Tibial nerve (tissue), 4 donors: ENCODE measurements at regions not wholly inside any gene's neighbourhood (a gene's known extent, or its start where the extent isn't known, plus 50 kb on each side); places are given as distances from the start of the nearest gene placed in this dataset.
A peak's percentile ranks its signal among the peaks of the same experiment; 100 is the strongest.

Source experiments
- DNase-seq, 2 donors: peaks; one replicate each; pipeline ENCODE4 v3.0.0-alpha.2; 2019; ENCODE audit warnings: low spot score in 2 of 2
- H3K27ac ChIP-seq, 4 donors: fragments of 200-600 bp; sonication (generic) in 3 of 4; one replicate each; pipeline ENCODE4 v1.5.1; 2017 to 2019; ENCODE audit warnings: mild to moderate bottlenecking in 1 of 4
- H3K27me3 ChIP-seq, 2 donors: fragments of 200-600 bp; sonication (generic) in 1 of 2; one replicate each; pipeline versions ENCODE4 v1.5.1 to v1.6.0; 2017 to 2019
- H3K36me3 ChIP-seq, 3 donors: fragments of 200-600 bp; sonication (generic); one replicate each; pipeline ENCODE4 v1.5.1; 2018 to 2019
- H3K4me1 ChIP-seq, 4 donors: fragments of 200-600 bp; sonication (generic) in 3 of 4; one replicate each; pipeline ENCODE4 v1.5.1; 2017 to 2019
- H3K4me3 ChIP-seq, 4 donors: fragments of 200-600 bp; sonication (generic) in 3 of 4; one replicate each; pipeline ENCODE4 v1.5.1; 2017 to 2019; ENCODE audit warnings: mild to moderate bottlenecking in 1 of 4, moderate library complexity in 1 of 4
- H3K9me3 ChIP-seq, 4 donors: fragments of 200-600 bp; sonication (generic) in 3 of 4; one replicate each; pipeline ENCODE4 v1.5.1; 2017 to 2019
- CTCF ChIP-seq, 5 experiments: fragments of 200-600 bp in 3 of 5; fragments of 450-650 bp in 2 of 5; sonication (generic) in 3 of 5; IDR thresholded peaks; one replicate each; pipeline ENCODE4 v1.5.1; 2016 to 2019; ENCODE audit warnings: antibody characterized with exemption in 5 of 5, mild to moderate bottlenecking in 3 of 5, moderate library complexity in 2 of 5
- EP300 ChIP-seq, 2 donors: sonication (generic); formaldehyde crosslinking; IDR thresholded peaks; one replicate each; pipeline ENCODE4 v1.6.1; 2017; ENCODE audit warnings: antibody characterized with exemption in 2 of 2, mild to moderate bottlenecking in 1 of 2
- POLR2A ChIP-seq, 2 donors: fragments of 450-650 bp; IDR thresholded peaks; one replicate each; pipeline ENCODE4 v1.6.1; 2017; ENCODE audit warnings: antibody characterized with exemption in 2 of 2, mild to moderate bottlenecking in 2 of 2, moderate library complexity in 2 of 2
- whole genome bisulfite sequencing, 2 donors: methylation state at CpG; one replicate each; pipeline ENCODE4 v1.1.5; 2018; 5-methylcytosine and 5-hydroxymethylcytosine counted together

- H3K4me1 ChIP-seq = peaks cover 0 to 69% (median 35%) of the 10 kb centered on the region in 4 donors
- 94 to 97% methylated on average over 17 to 20 of the region's 20 CpGs for WGBS, 2 donors
- DNase-seq = no peak
- no peak overlapping the region for H3K4me3 ChIP-seq
- peak overlapping the region in 3 of 4 donors; percentile 59 to 92 (median 90) for H3K27ac ChIP-seq
- no peaks in the 10 kb centered on the region for H3K9me3 ChIP-seq
- H3K36me3 ChIP-seq = no peaks in the 10 kb centered on the region
- TF ChIP-seq POLR2A (IDR thresholded peaks at IDR 0.05) (no peak), CTCF (IDR thresholded peaks at IDR 0.05) (no peak)
- H3K27me3 ChIP-seq = no peaks in the 10 kb centered on the region
Measured at GRCh38 chr2:240373289-240373885, 62.1 kb upstream of the GPC1 start.

GRCh38 chr2:240374085-240374907, 61.2 kb upstream of the GPC1 start:
- Histone ChIP-seq H3K4me3 (no peak overlapping the region), H3K27me3 (no peaks in the 10 kb centered on the region), H3K27ac (peak overlapping the region in 3 of 4 donors; percentile 59 to 92 (median 90)), H3K9me3 (no peaks in the 10 kb centered on the region), H3K36me3 (no peaks in the 10 kb centered on the region), H3K4me1 (peaks cover 0 to 60% (median 33%) of the 10 kb centered on the region in 4 donors)
- DNase-seq = no peak
- no peak for TF ChIP-seq CTCF (IDR thresholded peaks at IDR 0.05)
- 30 to 33% methylated on average over 15 to 17 of the region's 22 CpGs for WGBS, 2 donors

- 93 to 96% methylated on average over 28 of the region's 28 CpGs for WGBS, 2 donors
- DNase-seq = no peak
- peaks cover 0 to 51% (median 25%) of the 10 kb centered on the region in 4 donors for H3K4me1 ChIP-seq
- TF ChIP-seq EP300 (IDR thresholded peaks at IDR 0.05) = no peak
- no peak for TF ChIP-seq POLR2A (IDR thresholded peaks at IDR 0.05)
- no peak for TF ChIP-seq CTCF (IDR thresholded peaks at IDR 0.05)
- H3K4me3 ChIP-seq = no peak overlapping the region
- H3K27ac ChIP-seq = peak overlapping the region in 1 of 4 donors; percentile 92
- H3K9me3 ChIP-seq = peaks cover 0 to 1% (median 0%) of the 10 kb centered on the region in 4 donors
- H3K36me3 ChIP-seq = no peaks in the 10 kb centered on the region
- H3K27me3 ChIP-seq = no peaks in the 10 kb centered on the region
Measured at GRCh38 chr2:240375024-240375645, 60.3 kb upstream of the GPC1 start.

- Histone ChIP-seq H3K27ac (peak overlapping the region in 2 of 4 donors; percentile 34 to 43), H3K9me3 (peaks cover 0 to 3% (median 0%) of the 10 kb centered on the region in 4 donors), H3K4me3 (no peak overlapping the region), H3K27me3 (no peaks in the 10 kb centered on the region), H3K4me1 (peaks cover 0 to 35% (median 18%) of the 10 kb centered on the region in 4 donors), H3K36me3 (no peaks in the 10 kb centered on the region)
- 86 to 87% methylated on average over 8 to 10 of the region's 12 CpGs for WGBS, 2 donors
- TF ChIP-seq CTCF (IDR thresholded peaks at IDR 0.05) (no peak), EP300 (IDR thresholded peaks at IDR 0.05) (no peak), POLR2A (IDR thresholded peaks at IDR 0.05) (no peak)
- DNase-seq = no peak
Measured at GRCh38 chr2:240376739-240377138, 58.7 kb upstream of the GPC1 start.

GRCh38 chr2:240377366-240377765, 58.1 kb upstream of the GPC1 start:
- WGBS, 2 donors = 76 to 79% methylated on average over 10 of the region's 10 CpGs
- H3K4me3 ChIP-seq = no peak overlapping the region
- H3K36me3 ChIP-seq = no peaks in the 10 kb centered on the region
- H3K27ac ChIP-seq = peak overlapping the region in 1 of 4 donors; percentile 34
- peaks cover 0 to 3% (median 0%) of the 10 kb centered on the region in 4 donors for H3K9me3 ChIP-seq
- peaks cover 0 to 29% (median 12%) of the 10 kb centered on the region in 4 donors for H3K4me1 ChIP-seq
- no peaks in the 10 kb centered on the region for H3K27me3 ChIP-seq
- DNase-seq = no peak
- TF ChIP-seq CTCF (IDR thresholded peaks at IDR 0.05) = no peak
- TF ChIP-seq POLR2A (IDR thresholded peaks at IDR 0.05) = no peak
- TF ChIP-seq EP300 (IDR thresholded peaks at IDR 0.05) = no peak
